ENCODE measurements at regions not wholly inside any gene's neighbourhood (a gene's known extent, or its start where the extent isn't known, plus 50 kb on each side); places are given as distances from the start of the nearest gene placed in this dataset.

DNA sequence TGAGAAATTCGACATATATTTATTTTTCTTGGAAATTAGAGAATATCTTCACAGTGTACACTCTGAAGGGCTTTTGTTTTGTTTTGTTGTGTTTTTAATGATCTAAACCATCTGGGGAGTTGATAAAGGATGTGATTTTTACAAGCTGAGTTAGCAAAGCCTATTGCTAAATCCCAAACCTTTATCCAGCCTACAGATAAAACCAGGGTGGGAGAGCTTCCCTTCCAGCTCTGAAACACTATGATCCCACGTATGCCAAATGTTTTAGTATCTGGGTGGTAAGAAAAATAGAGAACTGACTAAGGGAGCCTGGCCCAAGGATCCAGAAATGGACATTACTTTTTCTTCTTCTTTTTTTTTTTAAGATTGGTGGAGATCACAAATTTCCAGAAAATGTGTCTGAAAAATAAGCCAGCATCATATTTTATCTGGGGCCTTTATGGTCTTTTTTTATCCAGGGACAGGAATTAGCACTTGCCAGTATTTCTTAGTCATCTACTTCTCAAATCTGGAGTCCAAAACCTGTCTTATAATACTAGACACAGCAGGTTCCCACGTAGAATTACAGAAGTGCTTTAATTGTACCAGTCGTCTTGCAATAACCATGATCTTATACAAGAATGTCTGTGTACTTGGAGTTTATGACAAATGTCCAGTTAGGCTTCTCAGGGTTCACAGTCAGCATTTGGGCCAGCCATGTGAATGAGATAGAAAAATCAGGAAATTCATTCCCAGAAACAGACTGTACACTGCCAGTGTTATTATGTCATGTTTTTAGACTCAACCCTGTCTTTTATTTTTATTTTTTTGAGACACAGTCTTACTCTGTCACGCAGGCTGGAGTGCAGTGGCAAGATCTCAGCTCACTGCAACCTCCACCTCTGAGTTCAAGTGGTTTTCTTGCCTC lies 290.8 kb upstream of the MPDZ start:
- TF ChIP-seq, protein P1, sequence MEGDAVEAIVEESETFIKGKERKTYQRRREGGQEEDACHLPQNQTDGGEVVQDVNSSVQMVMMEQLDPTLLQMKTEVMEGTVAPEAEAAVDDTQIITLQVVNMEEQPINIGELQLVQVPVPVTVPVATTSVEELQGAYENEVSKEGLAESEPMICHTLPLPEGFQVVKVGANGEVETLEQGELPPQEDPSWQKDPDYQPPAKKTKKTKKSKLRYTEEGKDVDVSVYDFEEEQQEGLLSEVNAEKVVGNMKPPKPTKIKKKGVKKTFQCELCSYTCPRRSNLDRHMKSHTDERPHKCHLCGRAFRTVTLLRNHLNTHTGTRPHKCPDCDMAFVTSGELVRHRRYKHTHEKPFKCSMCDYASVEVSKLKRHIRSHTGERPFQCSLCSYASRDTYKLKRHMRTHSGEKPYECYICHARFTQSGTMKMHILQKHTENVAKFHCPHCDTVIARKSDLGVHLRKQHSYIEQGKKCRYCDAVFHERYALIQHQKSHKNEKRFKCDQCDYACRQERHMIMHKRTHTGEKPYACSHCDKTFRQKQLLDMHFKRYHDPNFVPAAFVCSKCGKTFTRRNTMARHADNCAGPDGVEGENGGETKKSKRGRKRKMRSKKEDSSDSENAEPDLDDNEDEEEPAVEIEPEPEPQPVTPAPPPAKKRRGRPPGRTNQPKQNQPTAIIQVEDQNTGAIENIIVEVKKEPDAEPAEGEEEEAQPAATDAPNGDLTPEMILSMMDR (conservative IDR thresholded peaks at IDR 0.05 in 1 of 2, IDR thresholded peaks at IDR 0.05 in 1 of 2; ENCODE audit: low read depth in 1 of 2, low read length in 2 of 2) = no peak
- TF ChIP-seq EZH2 (IDR thresholded peaks at IDR 0.05; ENCODE audit: low read length, missing control alignments) = no peak
